ENCODE measurements at regions not wholly inside any gene's neighbourhood (a gene's known extent, or its start where the extent isn't known, plus 50 kb on each side); places are given as distances from the start of the nearest gene placed in this dataset.

DNA sequence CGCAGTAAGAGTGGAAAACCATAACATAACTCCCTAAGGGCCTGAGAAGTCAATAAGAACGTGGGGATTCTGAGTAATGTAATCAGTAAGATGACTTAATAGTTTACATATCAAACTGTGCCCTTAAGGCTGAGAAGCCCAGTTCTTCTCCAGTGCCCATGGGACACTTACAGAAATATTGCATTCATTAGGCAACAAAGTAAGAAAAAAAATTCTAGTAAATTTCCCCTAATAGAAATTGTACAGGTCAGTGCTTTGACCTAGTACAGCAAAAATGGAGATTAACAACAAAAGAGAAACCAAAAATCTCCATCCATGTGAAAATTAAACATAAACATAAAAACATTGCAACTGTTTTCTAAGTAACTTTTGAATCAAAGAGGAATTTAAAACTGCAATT is 139.8 kb upstream of the HS6ST1 start:
- 59% methylated on average over 2 of the region's 2 CpGs for WGBS
- intact Hi-C loops (cut with DNase I) = no loop called here
- TF ChIP-seq, protein P1, sequence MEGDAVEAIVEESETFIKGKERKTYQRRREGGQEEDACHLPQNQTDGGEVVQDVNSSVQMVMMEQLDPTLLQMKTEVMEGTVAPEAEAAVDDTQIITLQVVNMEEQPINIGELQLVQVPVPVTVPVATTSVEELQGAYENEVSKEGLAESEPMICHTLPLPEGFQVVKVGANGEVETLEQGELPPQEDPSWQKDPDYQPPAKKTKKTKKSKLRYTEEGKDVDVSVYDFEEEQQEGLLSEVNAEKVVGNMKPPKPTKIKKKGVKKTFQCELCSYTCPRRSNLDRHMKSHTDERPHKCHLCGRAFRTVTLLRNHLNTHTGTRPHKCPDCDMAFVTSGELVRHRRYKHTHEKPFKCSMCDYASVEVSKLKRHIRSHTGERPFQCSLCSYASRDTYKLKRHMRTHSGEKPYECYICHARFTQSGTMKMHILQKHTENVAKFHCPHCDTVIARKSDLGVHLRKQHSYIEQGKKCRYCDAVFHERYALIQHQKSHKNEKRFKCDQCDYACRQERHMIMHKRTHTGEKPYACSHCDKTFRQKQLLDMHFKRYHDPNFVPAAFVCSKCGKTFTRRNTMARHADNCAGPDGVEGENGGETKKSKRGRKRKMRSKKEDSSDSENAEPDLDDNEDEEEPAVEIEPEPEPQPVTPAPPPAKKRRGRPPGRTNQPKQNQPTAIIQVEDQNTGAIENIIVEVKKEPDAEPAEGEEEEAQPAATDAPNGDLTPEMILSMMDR (IDR thresholded peaks at IDR 0.05) = no peak
- TF ChIP-seq POLR2AphosphoS5 (IDR thresholded peaks at IDR 0.05) (no peak), POLR2A (IDR thresholded peaks at IDR 0.05) (no peak)

GRCh38 chr2:128464456-128464855 is 145.8 kb upstream of the HS6ST1 start:
- H3K4me1 ChIP-seq (replicated peaks) = no peaks in the 10 kb centered on the region
- no peaks in the 10 kb centered on the region for H3K27me3 ChIP-seq (replicated peaks; ENCODE audit: insufficient read depth)
- no peak overlapping the region for H3K4me3 ChIP-seq
- no peaks in the 10 kb centered on the region for H3K9me3 ChIP-seq
- no peak overlapping the region for H3K27ac ChIP-seq
- H3K36me3 ChIP-seq = no peaks in the 10 kb centered on the region
- DNase-seq (ENCODE audit: low spot score) = no peak
- 83% methylated on average over 1 of the region's 1 CpG for WGBS
- TF ChIP-seq, protein P1 (IDR thresholded peaks at IDR 0.05) = no peak
- TF ChIP-seq POLR2A (IDR thresholded peaks at IDR 0.05) (no peak), POLR2AphosphoS5 (IDR thresholded peaks at IDR 0.05) (no peak)
- intact Hi-C loops (cut with DNase I) = no loop called here

More for the DNA sequence above, 139.8 kb upstream of the HS6ST1 start:
- no peak for DNase-seq (ENCODE audit: low spot score)
- Histone ChIP-seq H3K27me3 (replicated peaks; ENCODE audit: insufficient read depth) (no peaks in the 10 kb centered on the region), H3K4me3 (no peak overlapping the region), H3K4me1 (replicated peaks) (no peaks in the 10 kb centered on the region), H3K9me3 (no peaks in the 10 kb centered on the region), H3K36me3 (no peaks in the 10 kb centered on the region), H3K27ac (no peak overlapping the region)

DNA sequence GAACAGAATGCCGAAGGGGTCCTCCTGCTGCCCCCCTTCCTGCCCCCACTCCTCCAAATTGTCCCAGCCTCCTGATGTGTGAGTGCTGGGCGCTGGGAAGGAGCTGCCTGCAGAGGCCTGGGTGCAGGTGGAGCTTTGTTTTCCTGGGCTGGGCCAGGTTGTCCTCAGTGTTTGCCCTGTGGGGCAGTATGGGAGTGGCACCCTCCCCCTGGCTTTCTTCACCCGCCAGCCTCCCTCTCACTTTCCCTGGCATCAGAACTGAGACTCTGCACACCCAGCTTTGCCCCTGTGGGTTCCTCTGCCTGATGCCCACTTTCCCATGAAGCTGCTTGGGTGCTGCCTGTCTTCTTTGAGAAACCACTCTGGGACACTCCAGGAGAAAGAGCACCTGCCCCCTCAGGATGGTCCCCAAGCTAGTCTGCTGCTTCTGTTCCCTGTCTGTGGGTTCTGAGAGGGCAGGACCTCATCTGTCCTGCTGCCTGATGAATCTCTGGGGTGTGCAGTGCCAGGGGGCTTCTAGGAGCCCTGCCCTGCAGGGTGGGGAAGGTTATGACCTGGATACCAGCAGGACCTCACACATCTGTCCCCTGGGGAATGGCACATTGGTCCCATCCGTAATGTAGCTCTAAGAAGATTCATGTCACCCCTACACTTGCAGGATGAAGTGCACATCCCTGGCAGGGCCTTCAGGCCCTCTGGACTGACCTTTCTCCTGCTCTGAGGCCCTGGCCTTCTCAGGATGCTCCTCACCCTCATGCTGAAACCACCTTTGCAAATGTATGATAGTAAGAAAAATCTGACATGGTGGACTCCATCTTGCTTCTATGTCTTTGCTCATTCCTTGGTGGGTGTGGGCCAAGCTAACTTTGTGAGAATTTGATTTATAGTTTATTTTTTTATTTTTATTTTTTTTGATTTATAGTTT is 146.8 kb upstream of the HS6ST1 start:
- 57% methylated on average over 4 of the region's 4 CpGs for WGBS
- Histone ChIP-seq H3K27me3 (replicated peaks; ENCODE audit: insufficient read depth) (no peaks in the 10 kb centered on the region), H3K9me3 (no peaks in the 10 kb centered on the region), H3K36me3 (no peaks in the 10 kb centered on the region), H3K27ac (no peak overlapping the region), H3K4me3 (no peak overlapping the region), H3K4me1 (replicated peaks) (no peaks in the 10 kb centered on the region)
- no peak for TF ChIP-seq POLR2A (IDR thresholded peaks at IDR 0.05)
- no peak for TF ChIP-seq POLR2AphosphoS5 (IDR thresholded peaks at IDR 0.05)
- TF ChIP-seq, protein P1 (IDR thresholded peaks at IDR 0.05) = no peak
- no peak for DNase-seq (ENCODE audit: low spot score)
- intact Hi-C loops (cut with DNase I) = no loop called here

DNA sequence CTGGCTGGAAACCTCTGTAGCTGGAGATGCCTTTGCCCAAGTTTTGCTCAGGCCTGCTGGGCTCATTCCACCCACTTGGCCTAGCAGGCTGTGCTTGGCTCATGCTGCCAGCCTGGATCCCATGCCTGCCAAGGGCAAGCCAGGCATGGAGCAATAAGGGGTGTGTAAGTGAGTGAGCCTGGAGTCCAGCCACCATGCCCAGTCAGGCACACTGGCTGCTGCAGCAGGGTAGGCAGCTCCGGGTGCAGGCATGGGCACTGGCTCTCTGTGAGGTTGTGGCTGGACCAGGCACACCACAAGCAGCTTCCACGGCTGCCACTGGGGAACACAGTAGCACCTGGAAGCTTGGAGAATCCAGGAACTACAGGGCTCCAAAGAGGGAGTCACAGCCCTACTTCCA is 147.7 kb upstream of the HS6ST1 start:
- H3K36me3 ChIP-seq = no peaks in the 10 kb centered on the region
- TF ChIP-seq POLR2AphosphoS5 (IDR thresholded peaks at IDR 0.05) (peak; percentile 85), POLR2A (IDR thresholded peaks at IDR 0.05) (no peak)
- TF ChIP-seq, protein P1 (IDR thresholded peaks at IDR 0.05) = peak in 1 of 4 experiments; percentile 25
- no peaks in the 10 kb centered on the region for H3K4me1 ChIP-seq (replicated peaks)
- intact Hi-C loops (cut with DNase I) = no loop called here
- no peaks in the 10 kb centered on the region for H3K27me3 ChIP-seq (replicated peaks; ENCODE audit: insufficient read depth)
- DNase-seq (ENCODE audit: low spot score) = peak; percentile 86
- 15% methylated on average over 2 of the region's 2 CpGs for WGBS
- H3K9me3 ChIP-seq = no peaks in the 10 kb centered on the region
- H3K4me3 ChIP-seq = no peak overlapping the region
- H3K27ac ChIP-seq = no peak overlapping the region

DNA sequence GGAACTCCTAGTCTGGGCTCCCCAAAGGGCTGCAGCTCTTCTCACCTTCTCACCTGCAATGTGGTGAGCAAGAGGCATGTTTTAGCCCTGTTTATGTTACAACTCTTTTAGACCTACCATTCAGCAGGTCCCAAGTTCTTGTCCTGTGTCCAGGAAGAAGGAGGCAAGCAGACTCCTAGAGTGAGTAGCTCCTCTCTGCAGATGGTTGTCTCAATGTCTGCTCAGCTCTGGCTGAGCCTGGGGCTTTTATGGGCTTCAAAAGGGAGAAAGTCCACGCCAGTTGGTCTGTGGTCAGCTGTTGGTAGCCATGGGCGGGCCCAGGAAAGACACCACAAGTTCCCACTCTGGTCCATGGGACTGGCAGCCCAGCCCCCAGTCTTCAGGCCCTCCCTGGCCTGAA is 148.1 kb upstream of the HS6ST1 start:
- Histone ChIP-seq H3K9me3 (no peaks in the 10 kb centered on the region), H3K27me3 (replicated peaks; ENCODE audit: insufficient read depth) (no peaks in the 10 kb centered on the region), H3K4me3 (no peak overlapping the region), H3K27ac (no peak overlapping the region), H3K4me1 (replicated peaks) (no peaks in the 10 kb centered on the region), H3K36me3 (no peaks in the 10 kb centered on the region)
- DNase-seq (ENCODE audit: low spot score) = no peak
- WGBS = 92% methylated on average over 2 of the region's 2 CpGs
- TF ChIP-seq POLR2AphosphoS5 (IDR thresholded peaks at IDR 0.05) (no peak), POLR2A (IDR thresholded peaks at IDR 0.05) (no peak)
- TF ChIP-seq, protein P1 (IDR thresholded peaks at IDR 0.05) = no peak
- intact Hi-C loops (cut with DNase I) = no loop called here

Measured in prostate gland (tissue), 2 donors.